Right renal pelvis (tissue), 4 donors: ENCODE measurements at regions not wholly inside any gene's neighbourhood (a gene's known extent, or its start where the extent isn't known, plus 50 kb on each side); places are given as distances from the start of the nearest gene placed in this dataset.

Experiments used
- DNase-seq, 4 donors: peaks; one replicate each; pipeline ENCODE4 v3.0.0-alpha.2; 2013; ENCODE audit warnings: low read depth in 4 of 4, low spot score in 3 of 4, missing footprints in 1 of 4

GRCh38 chr4:25527034-25527433 is 128.6 kb upstream of the SLC34A2 start:
- DNase-seq: no peak

DNA sequence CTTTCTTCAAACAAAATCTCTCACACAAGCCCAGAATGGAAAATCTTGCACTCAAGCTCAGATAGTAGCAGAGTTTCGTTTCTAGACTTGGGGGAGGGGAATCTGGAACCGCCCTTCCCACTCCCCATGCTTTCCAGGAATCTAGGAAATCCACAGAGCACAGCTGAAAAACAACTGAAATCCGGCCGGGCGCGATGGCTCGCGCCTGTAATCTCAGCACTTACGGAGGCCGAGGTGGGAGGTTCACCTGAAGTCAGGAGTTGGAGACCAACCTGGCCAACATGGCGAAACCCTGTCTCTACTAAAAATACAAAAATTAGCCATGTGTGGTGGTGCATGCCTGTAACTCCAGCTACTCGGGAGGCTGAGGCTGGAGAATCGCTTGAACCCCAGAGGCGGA is 127.3 kb upstream of the SLC34A2 start:
- DNase-seq: no peak

DNA sequence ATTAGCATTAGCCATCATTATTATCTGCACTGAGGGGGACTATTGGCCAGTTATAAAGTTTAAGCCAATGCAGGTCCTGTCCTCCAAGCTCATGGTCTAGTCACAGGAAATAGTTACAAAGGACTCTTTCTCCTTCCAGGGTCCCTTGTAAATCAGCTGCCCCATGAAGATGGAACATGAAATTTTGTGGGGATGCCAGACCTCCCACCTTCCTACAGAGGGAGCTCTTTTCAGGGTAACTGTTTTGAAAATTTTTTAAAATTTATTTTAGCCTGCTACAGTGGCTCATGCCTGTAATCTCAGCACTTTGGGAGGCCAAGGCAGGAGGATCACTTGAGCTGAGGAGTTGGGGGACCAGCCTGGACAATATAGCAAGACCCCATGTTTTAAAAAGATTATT is 124.4 kb upstream of the SLC34A2 start:
- DNase-seq: no peak

DNA sequence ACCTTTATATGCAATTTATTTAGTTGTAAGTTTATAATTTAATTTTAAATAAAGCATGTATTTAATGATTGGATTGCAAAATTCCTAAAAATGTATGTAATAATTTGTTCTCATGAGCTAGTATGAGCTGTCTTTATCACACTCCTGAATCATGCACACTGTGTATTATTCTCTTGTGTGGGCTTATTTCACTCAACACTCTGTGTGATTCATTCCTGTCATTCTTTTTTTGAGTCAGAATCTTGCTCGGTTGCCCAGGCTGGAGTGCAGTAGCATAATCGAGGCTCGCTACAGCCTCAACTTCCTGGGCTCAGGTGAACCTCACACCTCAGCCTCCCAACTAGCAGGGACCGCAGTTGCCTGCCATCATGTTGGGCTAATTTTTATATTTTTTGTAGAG is 123.1 kb upstream of the SLC34A2 start:
- no peak for DNase-seq

DNA sequence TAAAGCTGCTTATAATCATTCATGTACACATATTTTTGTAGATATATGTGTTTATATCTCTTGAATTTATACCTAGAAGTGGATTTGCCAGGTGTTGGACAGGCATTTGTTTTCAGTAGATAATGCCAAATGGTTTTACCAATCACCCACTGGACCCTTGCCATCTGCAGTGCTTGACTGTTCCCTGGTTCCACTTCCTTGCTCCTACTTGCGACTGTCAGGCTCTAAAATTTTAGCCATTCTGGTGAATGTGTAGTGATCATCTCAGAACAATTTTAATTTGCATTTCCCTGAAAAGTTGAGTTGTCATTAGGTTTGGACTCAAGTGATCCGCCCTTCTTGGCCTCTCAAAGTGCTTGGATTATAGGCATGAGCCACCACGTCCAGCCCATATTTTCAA is 122.4 kb upstream of the SLC34A2 start:
- no peak for DNase-seq

DNA sequence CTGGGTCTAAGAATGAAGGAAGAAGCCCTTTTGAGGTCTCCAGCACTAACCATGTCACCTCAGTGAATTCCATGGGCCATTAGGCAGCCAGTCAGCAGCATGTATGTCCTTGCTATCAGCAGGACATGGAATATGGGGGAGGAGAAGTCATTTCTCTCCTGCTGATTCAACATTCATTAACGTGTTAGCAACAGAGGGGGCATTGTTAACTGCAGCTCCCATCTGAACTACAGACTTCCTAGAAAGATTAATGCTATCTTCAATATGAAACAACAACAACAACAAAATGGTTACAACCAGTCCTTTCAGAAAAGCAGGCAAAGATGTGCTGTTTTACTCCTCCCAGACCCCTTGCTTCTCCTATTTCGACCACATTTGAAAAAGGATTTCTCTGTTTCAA is 120.4 kb upstream of the SLC34A2 start:
- DNase-seq: peak; percentile 22 to 52 (median 28)

- DNase-seq: no peak
Observed at GRCh38 chr4:25535701-25536473, 119.8 kb upstream of the SLC34A2 start.

- no peak for DNase-seq
Observed at GRCh38 chr4:25536564-25537320, 118.9 kb upstream of the SLC34A2 start.

GRCh38 chr4:25538430-25538829 is 117.2 kb upstream of the SLC34A2 start:
- DNase-seq: no peak

- no peak for DNase-seq
Observed at GRCh38 chr4:25539241-25539640, 116.4 kb upstream of the SLC34A2 start.

GRCh38 chr4:25540734-25541133 is 114.9 kb upstream of the SLC34A2 start:
- DNase-seq: no peak

DNA sequence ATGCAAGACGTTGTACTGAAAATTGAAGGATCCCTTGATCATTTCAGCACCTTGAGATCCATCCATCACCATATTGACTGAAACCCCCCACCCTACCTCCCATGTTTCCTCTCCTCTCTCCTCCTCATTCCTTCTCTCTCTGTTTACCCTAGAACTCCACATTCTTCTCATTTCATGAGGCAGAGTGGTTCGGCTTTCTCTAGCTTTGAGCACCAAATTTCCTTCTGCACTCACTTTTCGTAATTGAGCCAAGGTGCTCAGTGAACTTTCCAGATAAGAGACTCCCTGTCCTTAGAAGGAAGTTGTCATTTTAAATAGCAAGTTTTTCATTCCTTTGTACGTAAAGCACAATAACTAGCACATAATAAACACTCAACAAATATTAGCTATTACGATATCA is 108.3 kb upstream of the SLC34A2 start:
- DNase-seq: no peak

- no peak for DNase-seq
Observed at GRCh38 chr4:25549413-25549812, 106.2 kb upstream of the SLC34A2 start.

- no peak for DNase-seq
Observed at GRCh38 chr4:25550376-25551030, 105.1 kb upstream of the SLC34A2 start.

- DNase-seq: no peak
Observed at GRCh38 chr4:25551605-25552004, 104.0 kb upstream of the SLC34A2 start.

DNA sequence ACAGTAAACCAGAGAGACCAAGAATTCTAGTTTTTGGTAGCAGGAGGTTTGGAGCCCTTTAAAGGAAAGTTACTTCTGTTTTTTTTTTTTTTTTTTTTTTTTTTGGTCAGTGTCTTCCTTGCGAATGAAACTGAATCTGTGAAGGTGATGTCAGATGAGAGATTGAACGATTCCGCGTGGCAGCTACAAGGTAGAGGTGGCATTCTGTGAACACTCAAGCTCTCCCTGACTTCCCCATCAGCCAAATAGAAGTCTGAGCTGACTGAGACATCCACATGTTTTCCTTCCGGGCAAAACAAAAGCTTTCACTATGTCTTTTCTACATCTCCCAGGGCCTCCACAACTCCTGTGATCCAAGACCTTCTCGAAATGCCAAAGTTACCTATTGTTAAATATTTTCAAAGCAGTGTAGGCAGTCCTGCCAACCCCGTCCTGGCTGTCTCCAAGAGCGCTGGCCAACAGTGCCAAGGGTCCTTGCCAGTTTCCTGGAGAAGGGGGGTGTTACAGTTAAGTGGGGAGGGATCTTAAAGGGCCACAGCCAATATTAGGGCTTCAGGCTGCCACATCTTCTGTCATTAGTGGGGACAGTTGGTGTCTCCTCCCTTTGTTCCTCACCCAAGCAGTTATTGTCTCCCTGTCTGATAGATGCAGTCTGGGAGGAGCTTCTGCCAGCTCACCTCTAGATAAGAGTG is 102.9 kb upstream of the SLC34A2 start:
- no peak for DNase-seq

DNA sequence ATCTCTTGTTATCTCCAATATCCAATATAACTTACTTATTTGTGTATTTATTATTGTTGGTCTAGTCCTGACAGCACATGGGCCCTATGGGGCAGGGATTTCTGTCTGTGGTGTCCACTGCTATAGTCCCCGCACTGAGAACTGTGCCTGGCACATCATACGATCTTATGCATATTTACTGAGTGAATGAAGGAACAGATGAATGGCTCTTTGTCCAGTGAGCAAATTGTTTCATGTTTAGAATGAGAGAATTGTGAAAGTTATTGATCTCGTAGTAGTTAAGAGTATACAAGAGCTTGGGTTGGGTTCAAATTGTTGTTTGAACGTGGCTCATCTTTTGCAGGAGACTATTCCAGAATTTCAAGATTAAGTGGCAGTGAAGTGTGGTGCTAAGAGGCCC is 96.1 kb upstream of the SLC34A2 start:
- DNase-seq: no peak

GRCh38 chr4:25560605-25561004 is 95.0 kb upstream of the SLC34A2 start:
- DNase-seq: no peak

DNA sequence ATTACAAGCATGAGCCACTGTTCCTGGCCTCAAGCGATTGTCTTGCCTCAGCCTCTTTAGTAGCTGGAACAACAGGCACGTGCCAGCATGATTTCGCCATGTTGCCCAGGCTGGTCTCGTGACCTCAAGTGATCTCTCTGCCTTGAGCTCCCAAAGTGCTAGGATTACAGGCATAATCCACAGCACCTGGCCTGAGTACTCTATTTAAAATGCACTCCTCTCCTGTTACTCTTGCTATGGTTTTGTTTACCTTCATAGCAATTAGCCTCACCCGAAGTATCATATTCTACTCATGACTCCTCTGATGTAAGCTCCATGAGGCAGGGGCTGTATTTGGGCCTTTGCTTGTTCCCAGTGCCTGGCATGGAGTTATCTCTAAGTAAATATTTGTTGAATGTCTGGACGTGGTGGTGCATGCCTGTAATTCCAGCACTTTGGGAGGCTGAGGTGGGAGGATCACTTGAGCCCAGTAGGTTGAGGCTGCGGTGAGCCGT is 92.5 kb upstream of the SLC34A2 start:
- DNase-seq: no peak

DNA sequence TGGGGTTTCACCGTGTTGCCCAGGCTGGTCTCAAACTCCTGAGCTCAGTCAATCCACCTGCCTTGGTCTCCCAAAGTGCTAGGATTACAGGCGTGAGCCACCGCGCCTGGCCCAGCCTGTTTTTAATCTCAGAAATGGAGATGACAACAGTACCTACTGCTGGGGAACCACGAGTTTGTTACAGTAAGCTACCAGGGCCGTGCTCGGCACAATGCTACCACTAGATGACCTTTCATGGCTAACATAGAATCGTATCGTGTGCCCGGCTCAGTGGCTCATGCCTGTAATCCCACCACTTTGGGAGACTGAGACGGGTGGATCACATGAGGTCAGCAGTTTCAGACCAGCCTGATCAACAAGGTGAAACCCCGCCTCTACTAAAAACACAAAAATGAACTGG is 90.8 kb upstream of the SLC34A2 start:
- no peak for DNase-seq

DNA sequence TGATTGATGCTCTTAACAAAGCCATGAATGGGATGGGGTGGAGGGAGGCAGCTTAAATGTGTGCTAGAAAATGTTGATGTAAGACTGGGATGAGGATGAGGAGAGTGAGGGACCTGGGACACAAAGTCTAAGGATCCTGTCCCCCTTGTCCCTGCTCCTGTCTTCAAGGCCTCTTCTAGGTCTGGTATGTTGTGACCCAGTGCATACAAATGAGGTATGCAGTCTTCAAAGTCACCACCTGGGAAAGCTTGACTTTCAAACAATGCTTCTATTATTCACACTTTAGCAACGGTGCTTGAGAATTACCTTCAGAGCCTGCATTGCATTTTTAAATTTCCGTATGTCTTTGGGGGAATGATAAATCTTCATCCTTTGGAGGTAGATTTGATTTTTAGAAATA is 88.4 kb upstream of the SLC34A2 start:
- no peak for DNase-seq
